Activated CD4-positive, alpha-beta T cell treated with anti-CD3 and anti-CD28 coated beads, Interleukin-2, Interleukin-6, amounts not matched to agents 100 ng/mL and 50 ng/mL, durations not matched to agents 16 hours and 8 hours (primary cell): ENCODE measurements at regions not wholly inside any gene's neighbourhood (a gene's known extent, or its start where the extent isn't known, plus 50 kb on each side); places are given as distances from the start of the nearest gene placed in this dataset.
A peak's percentile ranks its signal among the peaks of the same experiment; 100 is the strongest.

Experiments used
- DNase-seq: peaks from one replicate; pipeline ENCODE4 v3.0.0-alpha.2; 2020

- no peak for DNase-seq
Observed at GRCh38 chr18:6465281-6465680, 50.6 kb upstream of the L3MBTL4 start.

DNA sequence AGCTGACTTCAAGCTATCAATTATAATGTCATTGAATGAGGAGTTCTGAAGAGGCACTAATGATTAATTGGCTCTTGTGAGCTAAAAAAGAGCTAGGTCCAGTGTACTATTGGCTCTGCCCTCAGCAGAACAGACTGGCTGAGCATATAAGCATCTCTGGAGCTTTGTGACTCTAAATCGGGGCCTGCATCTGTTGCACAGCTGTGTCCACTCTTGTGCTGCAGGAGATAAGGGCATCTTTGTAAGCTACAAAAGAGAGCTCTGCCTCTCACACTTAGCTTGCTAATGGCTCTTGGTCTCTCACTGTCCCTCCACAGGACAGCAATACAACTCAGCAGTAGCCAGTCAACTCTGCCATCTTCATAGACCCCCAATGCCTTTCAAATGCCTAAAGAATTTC lies 61.5 kb upstream of the L3MBTL4 start:
- DNase-seq: no peak

GRCh38 chr18:6476880-6477279 lies 62.2 kb upstream of the L3MBTL4 start:
- DNase-seq: no peak

GRCh38 chr18:6478121-6478520 lies 63.4 kb upstream of the L3MBTL4 start:
- no peak for DNase-seq

GRCh38 chr18:6479699-6480098 lies 65.0 kb upstream of the L3MBTL4 start:
- no peak for DNase-seq

DNA sequence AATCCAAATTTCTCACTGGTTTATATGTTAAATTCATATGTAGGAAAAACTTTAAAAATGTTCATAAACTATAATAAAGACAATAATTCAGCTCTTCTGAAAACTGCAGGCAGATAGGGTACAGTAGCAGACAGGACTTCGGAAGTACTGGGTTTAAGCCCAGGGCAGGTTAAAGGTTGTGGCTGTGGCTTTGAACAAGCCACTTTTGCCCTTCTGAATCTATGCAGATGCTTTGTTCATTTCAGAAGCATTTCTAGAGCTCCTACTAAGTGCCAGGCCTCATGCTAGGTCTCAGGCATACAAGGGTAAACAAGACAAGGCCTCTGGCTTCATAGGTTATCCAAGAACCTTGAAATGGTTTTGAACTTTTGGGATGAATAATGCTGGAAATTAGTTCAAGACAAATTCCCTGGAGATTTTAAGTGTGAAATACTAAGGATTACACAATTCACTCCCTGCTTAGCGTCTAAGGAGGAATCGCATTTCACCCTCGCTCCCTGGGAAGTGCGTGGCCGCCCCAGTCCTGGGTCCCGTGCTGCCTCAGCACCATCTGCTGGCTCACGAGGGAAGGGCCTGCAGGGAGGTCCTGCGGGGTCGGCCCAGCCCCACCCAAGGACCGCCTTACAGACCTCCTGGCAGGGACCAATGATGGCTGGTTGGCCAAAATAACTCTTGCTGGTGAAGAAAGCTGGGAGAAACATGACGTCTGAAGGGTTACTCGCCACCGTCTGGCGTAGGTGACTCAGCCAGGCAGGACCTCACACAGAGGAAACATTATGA lies 67.7 kb upstream of the L3MBTL4 start:
- DNase-seq: peak; percentile 0

DNA sequence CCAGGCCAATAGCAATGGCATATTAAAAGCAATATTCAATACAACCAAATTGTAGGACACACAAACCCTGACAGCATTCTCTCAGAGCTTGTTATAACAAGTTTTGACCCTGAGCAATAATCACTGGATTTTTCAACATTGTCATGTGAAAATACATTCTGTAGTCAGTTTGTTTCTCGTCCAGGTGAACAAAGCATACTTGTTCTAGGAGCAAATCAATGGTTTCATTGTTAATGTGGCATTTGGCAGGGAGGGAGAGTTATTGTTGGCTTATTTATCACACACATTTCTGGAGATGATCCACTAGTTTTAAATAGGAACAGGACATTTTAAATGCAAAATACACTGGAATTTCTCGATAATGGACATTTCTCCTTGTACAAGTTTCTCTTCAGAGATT lies 69.9 kb upstream of the L3MBTL4 start:
- no peak for DNase-seq

GRCh38 chr18:6486313-6486712 lies 71.6 kb upstream of the L3MBTL4 start:
- no peak for DNase-seq

DNA sequence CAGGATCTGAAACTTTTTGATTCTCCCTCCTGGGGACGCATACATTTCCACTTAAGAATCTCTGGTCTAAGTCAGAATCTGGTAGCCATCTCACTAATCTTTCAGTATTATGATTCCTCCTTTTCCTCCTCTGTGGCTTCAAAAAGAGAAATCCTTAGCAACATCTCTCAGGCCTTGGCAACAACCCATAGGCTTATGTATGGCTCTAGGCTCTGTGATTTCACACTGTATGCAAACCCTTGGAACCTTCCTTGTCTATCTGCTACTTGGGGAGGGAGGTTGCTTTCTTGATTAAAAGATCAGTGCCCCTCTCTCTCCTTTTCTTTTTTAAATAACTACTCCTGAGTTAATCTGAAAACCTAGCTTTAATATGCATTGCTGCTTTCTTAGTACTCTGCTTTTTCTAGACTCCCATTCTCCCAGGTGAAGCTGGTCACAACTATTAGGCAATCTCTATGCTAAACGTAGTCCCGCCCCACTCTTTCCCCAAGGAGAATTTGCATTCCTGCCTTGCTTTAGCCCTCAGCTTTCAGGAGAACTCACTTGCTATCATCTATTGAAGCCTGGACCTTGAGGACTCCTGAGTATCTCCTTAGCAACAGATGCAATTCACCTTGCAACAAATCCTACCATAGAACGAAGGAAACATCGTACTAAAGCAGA lies 72.2 kb upstream of the L3MBTL4 start:
- no peak for DNase-seq

- DNase-seq: no peak
Observed at GRCh38 chr18:6487968-6488367, 73.3 kb upstream of the L3MBTL4 start.

DNA sequence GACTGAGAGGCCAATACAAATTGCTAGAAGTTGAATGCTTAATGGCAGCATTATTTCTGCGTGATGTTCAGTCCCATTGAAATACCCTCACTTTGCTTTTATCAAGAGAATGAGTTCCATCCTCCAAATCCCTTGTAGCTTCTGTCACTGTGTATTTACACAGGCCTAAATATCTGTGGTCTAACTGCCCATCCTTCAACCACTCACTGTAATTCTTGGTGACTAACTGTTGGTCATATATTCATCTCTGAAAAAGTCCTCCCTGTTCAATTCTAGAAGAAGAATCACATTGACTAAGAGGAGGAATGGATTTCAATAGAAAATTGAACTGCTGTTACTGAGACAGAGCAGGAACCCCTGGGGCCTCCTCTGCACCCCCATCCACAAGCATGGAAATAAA lies 74.2 kb upstream of the L3MBTL4 start:
- no peak for DNase-seq

GRCh38 chr18:6489977-6490376 lies 75.3 kb upstream of the L3MBTL4 start:
- no peak for DNase-seq

- DNase-seq: no peak
Observed at GRCh38 chr18:6493194-6493593, 78.5 kb upstream of the L3MBTL4 start.

DNA sequence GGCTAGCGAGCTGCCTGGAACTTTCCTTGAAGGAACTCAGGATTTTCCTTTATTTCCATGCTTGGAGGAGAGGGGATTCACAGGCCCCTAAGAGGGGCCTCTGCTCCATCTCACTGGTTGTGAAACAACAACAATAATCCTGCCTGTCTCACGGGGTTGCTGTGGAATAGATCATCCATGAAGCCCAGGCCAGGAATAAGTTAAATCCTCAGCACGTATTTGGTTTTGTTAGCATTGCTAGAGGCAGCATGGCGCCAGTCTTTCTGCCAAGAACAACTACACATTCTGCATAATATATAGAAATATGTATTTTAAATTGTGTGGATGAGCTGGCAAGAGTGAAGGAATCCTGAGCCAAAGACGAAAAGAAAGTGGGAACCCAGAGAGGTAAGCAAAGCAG lies 80.8 kb upstream of the L3MBTL4 start:
- no peak for DNase-seq

DNA sequence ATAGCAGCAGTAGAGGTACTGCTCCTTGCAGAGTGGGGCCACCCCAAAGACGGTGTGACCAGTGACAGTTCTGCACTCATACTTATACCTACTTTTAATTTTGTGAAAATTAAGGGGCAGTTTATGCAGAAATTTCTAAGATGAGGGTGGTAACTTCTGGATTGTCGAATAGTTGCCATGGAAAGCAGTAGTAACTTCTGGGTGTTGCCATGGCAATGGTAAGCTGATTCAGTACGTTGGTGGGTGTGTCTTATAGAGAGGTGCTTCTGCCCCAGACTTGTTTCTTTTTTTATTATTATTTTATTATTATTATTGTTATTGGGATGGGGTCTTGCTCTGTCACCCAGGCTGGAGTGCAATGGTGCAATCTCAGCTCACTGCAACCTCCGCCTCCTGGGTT lies 82.8 kb upstream of the L3MBTL4 start:
- DNase-seq: no peak

- no peak for DNase-seq
Observed at GRCh38 chr18:6498289-6498856, 83.7 kb upstream of the L3MBTL4 start.

DNA sequence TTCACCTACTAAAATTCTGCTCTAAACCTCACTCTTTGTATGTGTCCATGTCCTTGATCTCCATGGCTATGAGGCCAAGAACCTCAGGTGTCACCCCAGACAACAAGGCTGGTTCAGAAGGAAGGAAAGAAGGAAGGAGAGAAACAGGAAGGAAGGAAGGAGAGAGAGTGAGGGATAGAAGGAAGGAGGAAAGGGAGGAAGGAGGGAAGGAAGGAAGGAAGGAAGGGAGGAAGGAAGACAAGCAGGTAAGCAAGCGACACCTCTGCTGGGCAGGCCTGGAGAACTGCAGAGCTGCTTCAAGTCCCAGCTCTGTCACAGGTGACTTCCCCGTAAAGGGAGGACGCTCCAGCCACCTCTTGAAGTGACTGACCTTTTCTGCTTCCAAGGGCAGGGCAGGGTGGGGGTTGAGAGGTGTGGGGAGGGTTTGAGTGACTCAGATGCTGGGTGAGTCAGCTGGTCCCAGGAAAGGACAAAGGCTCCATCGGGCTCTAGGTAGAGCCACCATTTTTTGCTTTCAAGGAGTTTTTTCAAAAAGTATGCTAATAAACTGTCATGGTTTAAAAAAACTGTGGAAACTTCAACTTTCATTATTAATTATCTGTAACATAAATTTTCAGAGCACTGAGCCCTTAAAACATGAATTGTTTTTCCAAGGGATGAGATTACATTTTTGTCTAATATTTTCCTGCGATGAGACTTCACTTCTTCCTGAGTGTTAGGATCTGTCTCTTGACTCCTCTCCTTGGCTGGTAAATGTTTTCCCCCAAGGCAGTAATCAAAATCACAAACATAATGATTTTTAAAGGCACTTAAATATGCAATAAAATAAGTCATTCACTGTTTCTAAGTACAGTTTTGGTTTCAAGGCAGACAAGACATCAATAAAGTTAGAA lies 90.1 kb upstream of the L3MBTL4 start:
- no peak for DNase-seq

DNA sequence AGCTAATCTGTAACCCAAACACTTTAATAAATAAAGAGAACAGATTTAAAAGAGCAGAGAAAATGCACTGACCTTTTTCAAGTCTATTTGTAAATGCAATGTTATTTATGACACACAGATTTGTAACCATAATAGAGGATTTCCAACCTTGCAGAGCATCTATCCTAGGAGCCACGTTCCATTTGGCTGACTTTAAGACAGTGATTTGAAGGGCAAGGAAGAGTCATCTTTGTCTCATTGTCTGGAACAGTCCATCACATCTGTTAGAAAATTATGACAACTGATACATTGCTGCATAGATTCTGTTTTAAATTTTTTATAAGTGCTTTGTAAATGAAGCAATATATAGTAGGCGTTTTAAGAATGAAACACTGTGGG lies 90.8 kb upstream of the L3MBTL4 start:
- DNase-seq: no peak

- no peak for DNase-seq
Observed at GRCh38 chr18:6509417-6509816, 94.7 kb upstream of the L3MBTL4 start.

GRCh38 chr18:6509832-6510231 lies 95.1 kb upstream of the L3MBTL4 start:
- no peak for DNase-seq

DNA sequence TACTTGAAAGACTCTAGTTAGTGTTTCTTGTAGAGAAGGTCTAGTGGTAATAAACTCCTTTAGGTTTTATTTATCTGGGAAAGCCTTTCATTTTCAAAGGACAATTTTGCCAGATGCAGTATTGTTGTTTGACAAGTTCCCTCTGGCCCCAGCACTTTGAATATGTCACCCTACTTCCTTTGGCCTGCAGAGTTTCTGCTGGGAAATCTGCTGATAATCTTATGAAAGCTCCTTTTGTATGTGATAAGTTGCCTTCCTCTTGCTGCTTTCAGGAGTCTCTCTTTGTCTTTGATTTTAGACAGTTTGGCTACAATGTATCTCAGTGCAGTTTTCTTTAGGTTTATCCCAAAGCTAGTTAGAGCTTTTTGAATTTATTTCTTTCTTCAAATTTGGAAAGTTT lies 106.2 kb upstream of the L3MBTL4 start:
- no peak for DNase-seq

- DNase-seq: peak; percentile 52
Observed at GRCh38 chr18:6521803-6522418, 107.2 kb upstream of the L3MBTL4 start.

DNA sequence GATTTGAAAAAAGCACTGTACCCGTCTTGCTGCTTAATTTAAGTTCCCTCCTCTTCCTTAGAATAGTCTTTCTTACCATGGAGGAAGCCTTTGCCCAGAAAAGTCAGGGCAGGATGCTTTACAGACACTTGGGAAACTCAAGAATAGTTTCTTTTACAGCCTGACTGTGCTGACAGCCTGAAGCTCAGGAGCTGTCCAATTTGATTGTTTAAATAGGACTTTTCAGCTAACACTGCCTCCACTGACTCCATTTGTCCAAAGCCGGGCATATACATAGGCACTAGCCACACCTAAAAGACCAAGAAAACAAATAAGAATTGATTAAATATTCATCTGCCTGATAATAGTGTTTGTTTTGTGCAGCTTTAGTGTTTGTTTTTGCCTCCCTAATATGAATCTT lies 110.9 kb upstream of the L3MBTL4 start:
- no peak for DNase-seq
